Activated CD8-positive, alpha-beta T cell treated with anti-CD3 and anti-CD28 coated beads for 36 hours (primary cell): ENCODE measurements at regions not wholly inside any gene's neighbourhood (a gene's known extent, or its start where the extent isn't known, plus 50 kb on each side); places are given as distances from the start of the nearest gene placed in this dataset.

ENCODE experiments used
- ATAC-seq: fragments of 200-7000 bp; cut with Tn5 transposase; one replicate; pipeline ENCODE4 v1.10.0; 2021; ENCODE audit warnings: mild to moderate bottlenecking, moderate library complexity
- CTCF ChIA-PET: fragments of 350-600 bp; sonication (Branson Sonifier 250); formaldehyde crosslinking; loops from one replicate; lab custom pipeline; 2021; ENCODE audit warnings: antibody characterized with exemption; lab: Charles Lee
- POLR2A ChIA-PET: fragments of 350-600 bp; sonication (Branson Sonifier 250); formaldehyde crosslinking; loops from one replicate; lab custom pipeline; 2021; ENCODE audit warnings: antibody characterized with exemption; lab: Charles Lee
- DNase-seq: peaks from one replicate; pipeline ENCODE4 v3.0.0-alpha.2; 2020
- H3K27ac Mint-ChIP-seq: one replicate; pipeline ENCODE4 v1.8.0; 2021; ENCODE audit warnings: mild to moderate bottlenecking, mixed read lengths
- H3K27me3 Mint-ChIP-seq: one replicate; pipeline ENCODE4 v1.8.0; 2021; ENCODE audit warnings: mixed read lengths
- H3K36me3 Mint-ChIP-seq: one replicate; pipeline ENCODE4 v1.8.0; 2021; ENCODE audit warnings: low read depth, mixed read lengths
- H3K4me1 Mint-ChIP-seq: one replicate; pipeline ENCODE4 v1.8.0; 2021; ENCODE audit warnings: low read depth, mixed read lengths
- H3K4me3 Mint-ChIP-seq: one replicate; pipeline ENCODE4 v1.8.0; 2021; ENCODE audit warnings: mild to moderate bottlenecking, moderate library complexity, mixed read lengths
- H3K9me3 Mint-ChIP-seq: one replicate; pipeline ENCODE4 v1.8.0; 2021; ENCODE audit warnings: mixed read lengths
- CTCF ChIP-seq: fragments of 200-600 bp; IDR thresholded peaks from one replicate; pipeline ENCODE4 v1.8.0; 2022; ENCODE audit warnings: antibody characterized with exemption, mild to moderate bottlenecking
- intact Hi-C: fragments of 100-400 bp; cut with micrococcal nuclease; formaldehyde crosslinking; loops from one replicate; pipeline ENCODE4 v1.10.0; 2022

- no peaks in the 10 kb centered on the region for H3K4me1 Mint-ChIP-seq
- TF ChIP-seq CTCF, result no peak
Measured at GRCh38 chr3:20543535-20544226, 357.7 kb upstream of the SGO1 start.

GRCh38 chr3:20540066-20540465 is 354.1 kb upstream of the SGO1 start:
- Mint-ChIP-seq H3K27ac (no peak overlapping the region), H3K9me3 (peaks cover 3% of the 10 kb centered on the region), H3K4me3 (no peak overlapping the region), H3K36me3 (no peaks in the 10 kb centered on the region), H3K27me3 (no peaks in the 10 kb centered on the region), H3K4me1 (no peaks in the 10 kb centered on the region)
- POLR2A ChIA-PET, result no interaction called here
- TF ChIP-seq CTCF, result no peak
- DNase-seq (no peak), ATAC-seq (no peak)
- CTCF ChIA-PET, result no interaction called here
- intact Hi-C loops, result no loop called here

More at GRCh38 chr3:20543535-20544226, 357.7 kb upstream of the SGO1 start:
- ChIA-PET POLR2A (no interaction called here), CTCF (no interaction called here)
- no peak for DNase-seq
- Mint-ChIP-seq H3K27me3 (no peaks in the 10 kb centered on the region), H3K9me3 (peaks cover 8% of the 10 kb centered on the region), H3K36me3 (peaks cover 2% of the 10 kb centered on the region), H3K4me3 (no peak overlapping the region), H3K27ac (no peak overlapping the region)
- no peak for ATAC-seq
- intact Hi-C loops, result no loop called here

DNA sequence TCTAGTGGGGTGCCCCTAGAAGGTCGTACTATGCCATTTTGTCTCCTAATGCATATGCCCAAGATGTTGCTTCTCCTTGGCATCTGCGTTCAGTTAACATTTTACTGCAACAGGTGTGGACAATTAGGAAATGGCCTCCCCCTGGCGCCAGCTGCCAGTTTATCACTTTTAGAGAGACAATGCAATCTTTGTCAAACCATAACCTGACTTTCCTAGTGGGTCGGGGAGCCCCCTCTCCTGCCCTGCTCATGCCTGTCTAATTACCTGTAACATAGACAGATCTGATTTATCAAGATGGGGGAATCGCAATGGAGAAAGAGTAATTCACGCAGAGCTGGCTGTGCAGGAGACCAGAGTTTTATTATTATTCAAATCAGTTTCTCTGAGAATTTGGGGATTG is 353.7 kb upstream of the SGO1 start:
- Mint-ChIP-seq H3K36me3 (no peaks in the 10 kb centered on the region), H3K4me1 (no peaks in the 10 kb centered on the region), H3K4me3 (no peak overlapping the region), H3K27ac (no peak overlapping the region), H3K27me3 (no peaks in the 10 kb centered on the region), H3K9me3 (peaks cover 3% of the 10 kb centered on the region)
- intact Hi-C loops, result no loop called here
- TF ChIP-seq CTCF, result no peak
- no peak for DNase-seq
- ATAC-seq, result no peak
- CTCF ChIA-PET, result no interaction called here
- POLR2A ChIA-PET, result no interaction called here

GRCh38 chr3:20537234-20537633 is 351.2 kb upstream of the SGO1 start:
- intact Hi-C loops, result no loop called here
- H3K4me3 Mint-ChIP-seq, result no peak overlapping the region
- peaks cover 2% of the 10 kb centered on the region for H3K9me3 Mint-ChIP-seq
- H3K4me1 Mint-ChIP-seq, result no peaks in the 10 kb centered on the region
- TF ChIP-seq CTCF, result no peak
- CTCF ChIA-PET, result no interaction called here
- DNase-seq, result no peak
- H3K36me3 Mint-ChIP-seq, result no peaks in the 10 kb centered on the region
- no peaks in the 10 kb centered on the region for H3K27me3 Mint-ChIP-seq
- no peak for ATAC-seq
- H3K27ac Mint-ChIP-seq, result no peak overlapping the region
- POLR2A ChIA-PET, result no interaction called here

DNA sequence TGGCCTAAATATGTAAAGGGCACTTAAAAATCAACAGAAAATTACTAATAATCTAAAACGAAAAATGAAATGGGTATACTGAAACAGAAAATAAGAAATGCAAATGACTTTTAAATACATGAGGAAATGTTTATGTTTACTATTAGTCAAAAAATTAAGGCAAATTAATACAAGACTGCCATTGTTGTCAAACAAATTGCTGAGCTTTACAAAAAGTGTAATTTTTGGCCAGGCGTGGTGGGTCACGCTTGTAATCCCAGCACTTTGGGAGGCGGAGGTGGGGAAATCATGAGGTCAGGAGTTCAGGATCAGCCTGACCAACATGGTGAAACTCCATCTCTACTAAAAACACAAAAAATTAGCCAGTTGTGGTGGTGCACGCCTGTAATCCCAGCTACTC is 343.9 kb upstream of the SGO1 start:
- no peak for ATAC-seq

More for the DNA sequence above, 343.9 kb upstream of the SGO1 start:
- POLR2A ChIA-PET, result no interaction called here
- H3K4me1 Mint-ChIP-seq, result no peaks in the 10 kb centered on the region
- CTCF ChIA-PET, result no interaction called here
- no peaks in the 10 kb centered on the region for H3K36me3 Mint-ChIP-seq
- no peak overlapping the region for H3K4me3 Mint-ChIP-seq
- intact Hi-C loops, result no loop called here
- H3K9me3 Mint-ChIP-seq, result peaks cover 3% of the 10 kb centered on the region
- DNase-seq, result no peak
- H3K27ac Mint-ChIP-seq, result no peak overlapping the region
- no peaks in the 10 kb centered on the region for H3K27me3 Mint-ChIP-seq
- TF ChIP-seq CTCF, result no peak
